DND-41 (cell line): ENCODE measurements at regions not wholly inside any gene's neighbourhood (a gene's known extent, or its start where the extent isn't known, plus 50 kb on each side); places are given as distances from the start of the nearest gene placed in this dataset.

Experiments
- EZH2 ChIP-seq: IDR thresholded peaks from 3 replicates; pipeline ENCODE4 v1.6.1; 2012; ENCODE audit warnings: borderline replicate concordance, low read depth, mild to moderate bottlenecking, moderate library complexity, low read length, inconsistent platforms; ENCODE audit not compliant: severe bottlenecking
- TF ChIP-seq, protein P1 (sequence below): IDR thresholded peaks from 2 replicates; pipeline ENCODE4 v1.5.1; 2012; ENCODE audit warnings: borderline replicate concordance, low read length, moderate library complexity, mild to moderate bottlenecking; ENCODE audit not compliant: poor library complexity, severe bottlenecking; ENCODE audit errors: extremely low read depth

DNA sequence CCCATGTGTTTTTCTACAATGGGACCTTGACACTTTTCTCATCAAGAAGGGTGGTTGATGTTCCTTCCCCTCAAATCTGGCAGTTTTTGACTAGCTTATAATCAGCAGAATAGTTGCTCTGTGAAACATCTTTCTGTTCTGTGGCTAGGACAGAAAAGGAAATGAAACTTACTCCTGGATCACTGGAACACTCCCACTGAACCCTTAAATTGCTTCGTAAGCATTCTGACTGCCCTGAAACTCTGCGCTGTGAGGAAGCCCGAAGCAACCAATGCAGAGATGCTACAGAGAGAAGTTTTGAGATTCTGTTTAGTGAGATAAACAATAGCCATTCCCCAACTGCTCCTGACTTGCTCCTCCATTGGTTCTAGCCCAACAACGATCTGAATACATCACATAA is 602.2 kb downstream of the CENPC start:
- TF ChIP-seq, protein P1, sequence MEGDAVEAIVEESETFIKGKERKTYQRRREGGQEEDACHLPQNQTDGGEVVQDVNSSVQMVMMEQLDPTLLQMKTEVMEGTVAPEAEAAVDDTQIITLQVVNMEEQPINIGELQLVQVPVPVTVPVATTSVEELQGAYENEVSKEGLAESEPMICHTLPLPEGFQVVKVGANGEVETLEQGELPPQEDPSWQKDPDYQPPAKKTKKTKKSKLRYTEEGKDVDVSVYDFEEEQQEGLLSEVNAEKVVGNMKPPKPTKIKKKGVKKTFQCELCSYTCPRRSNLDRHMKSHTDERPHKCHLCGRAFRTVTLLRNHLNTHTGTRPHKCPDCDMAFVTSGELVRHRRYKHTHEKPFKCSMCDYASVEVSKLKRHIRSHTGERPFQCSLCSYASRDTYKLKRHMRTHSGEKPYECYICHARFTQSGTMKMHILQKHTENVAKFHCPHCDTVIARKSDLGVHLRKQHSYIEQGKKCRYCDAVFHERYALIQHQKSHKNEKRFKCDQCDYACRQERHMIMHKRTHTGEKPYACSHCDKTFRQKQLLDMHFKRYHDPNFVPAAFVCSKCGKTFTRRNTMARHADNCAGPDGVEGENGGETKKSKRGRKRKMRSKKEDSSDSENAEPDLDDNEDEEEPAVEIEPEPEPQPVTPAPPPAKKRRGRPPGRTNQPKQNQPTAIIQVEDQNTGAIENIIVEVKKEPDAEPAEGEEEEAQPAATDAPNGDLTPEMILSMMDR = no peak
- TF ChIP-seq EZH2 = no peak
